M059J (cell line): ENCODE measurements at regions not wholly inside any gene's neighbourhood (a gene's known extent, or its start where the extent isn't known, plus 50 kb on each side); places are given as distances from the start of the nearest gene placed in this dataset.
"Not testable (repeated sequence)": the region's sequence is repeated elsewhere in the genome, so short reads cannot be mapped to it uniquely, and the experiment has no call there.

Source experiments
- DNase-seq: peaks from one replicate; pipeline ENCODE4 v3.0.0-alpha.2; 2012; ENCODE audit warnings: low read depth

DNA sequence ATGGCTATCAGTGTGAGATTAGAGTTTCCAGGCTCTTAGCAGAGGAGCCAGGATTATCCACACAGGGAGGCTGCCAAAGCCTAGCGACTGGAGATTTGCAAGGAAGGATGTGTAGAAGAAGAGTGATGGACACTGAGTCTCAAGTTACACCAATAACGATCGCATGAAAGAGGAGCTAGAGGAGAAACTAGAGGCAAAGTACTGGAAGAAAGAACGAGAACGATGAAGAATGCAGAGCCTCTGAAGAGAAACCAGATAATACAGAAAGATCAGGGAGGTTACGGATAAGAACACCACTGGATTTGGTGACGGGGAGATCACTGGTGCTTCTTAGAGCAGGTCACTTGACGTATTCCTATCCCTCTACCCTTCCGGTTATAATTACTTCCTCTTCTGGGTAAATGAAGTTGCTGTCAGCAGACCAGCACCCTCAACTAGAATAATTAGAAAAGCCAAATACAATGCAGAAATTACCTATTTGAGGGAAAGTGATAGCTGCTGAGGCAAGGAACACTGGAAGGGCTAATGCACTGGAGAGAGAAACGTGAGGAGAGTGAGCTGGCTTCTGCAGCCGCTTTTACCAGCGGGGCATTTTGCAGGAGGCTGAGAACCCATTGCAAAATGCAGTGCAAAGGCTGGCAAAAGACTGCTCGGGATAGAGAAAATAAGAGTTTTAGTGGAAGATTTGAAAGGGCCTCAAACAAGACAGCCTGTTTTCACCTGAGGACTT lies 93.1 kb upstream of the HIF1A start:
- no peak for DNase-seq

DNA sequence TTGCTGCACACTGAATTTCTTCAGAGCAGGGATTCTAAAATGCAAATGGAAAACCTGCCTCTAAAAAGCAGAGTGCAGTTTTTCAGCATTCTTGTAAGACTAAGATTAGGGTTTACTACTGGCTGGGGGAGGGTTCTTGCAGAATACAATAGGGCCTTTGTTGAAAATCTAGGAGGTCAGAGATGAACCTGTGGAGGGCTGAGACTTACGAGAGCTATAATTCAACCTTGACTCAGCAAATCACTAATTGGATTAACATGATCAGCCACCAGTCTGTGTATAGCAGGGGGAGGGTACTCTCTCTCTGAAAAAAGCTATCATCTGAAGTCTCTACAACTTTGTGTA lies 92.6 kb upstream of the HIF1A start:
- DNase-seq = peak; percentile 73

DNA sequence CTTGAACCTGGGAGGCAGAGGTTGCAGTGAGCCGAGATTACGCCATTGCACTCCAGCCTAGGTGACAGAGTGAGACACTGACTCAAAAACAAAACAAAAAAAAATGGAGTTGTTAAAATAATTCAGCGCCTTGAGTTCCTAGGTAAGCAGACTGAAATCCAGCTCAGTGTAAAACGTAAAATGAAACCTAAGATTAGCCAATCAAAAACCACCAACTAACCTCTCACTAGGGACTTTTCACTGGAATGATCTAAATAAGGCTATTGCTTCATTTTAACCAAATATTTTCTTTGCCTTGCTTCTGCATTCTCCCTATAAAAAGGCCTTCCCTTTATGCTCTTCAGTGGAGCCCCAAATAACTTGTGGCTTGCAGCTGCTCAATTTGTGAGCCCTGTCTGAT lies 91.6 kb upstream of the HIF1A start:
- DNase-seq = no peak

DNA sequence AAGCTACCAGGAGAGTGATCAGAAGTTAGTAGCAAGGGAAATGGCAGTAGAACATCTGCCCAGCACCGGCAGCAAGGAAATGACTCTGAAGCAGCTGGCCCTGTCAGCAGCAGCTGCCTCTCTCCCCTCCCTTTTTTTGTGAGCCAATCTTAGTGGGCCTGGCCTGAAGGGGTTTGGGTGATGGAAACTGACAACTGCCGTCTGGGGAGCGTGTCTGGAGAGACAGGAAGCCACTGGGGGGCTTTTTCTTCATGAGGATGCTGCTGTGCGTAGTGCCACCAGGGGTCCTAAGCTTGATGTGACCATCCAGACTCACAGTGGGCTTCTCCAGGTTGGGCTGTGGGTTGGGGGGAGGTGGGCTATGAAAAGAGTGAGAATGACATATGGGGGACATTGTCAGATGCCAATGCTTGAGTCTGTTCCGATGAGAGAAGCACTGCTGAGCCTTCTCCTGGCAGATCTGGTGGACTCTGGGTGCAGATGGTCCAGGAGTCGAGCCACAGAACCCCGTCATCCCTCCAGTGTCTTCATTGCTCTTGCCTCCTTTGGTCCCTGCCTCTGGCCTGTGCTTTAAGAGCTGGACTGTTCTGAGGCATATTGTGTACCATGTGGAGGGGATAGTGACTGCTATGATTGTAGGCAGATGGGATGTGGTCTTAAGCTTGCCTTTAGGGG lies 87.6 kb upstream of the HIF1A start:
- no peak for DNase-seq

DNA sequence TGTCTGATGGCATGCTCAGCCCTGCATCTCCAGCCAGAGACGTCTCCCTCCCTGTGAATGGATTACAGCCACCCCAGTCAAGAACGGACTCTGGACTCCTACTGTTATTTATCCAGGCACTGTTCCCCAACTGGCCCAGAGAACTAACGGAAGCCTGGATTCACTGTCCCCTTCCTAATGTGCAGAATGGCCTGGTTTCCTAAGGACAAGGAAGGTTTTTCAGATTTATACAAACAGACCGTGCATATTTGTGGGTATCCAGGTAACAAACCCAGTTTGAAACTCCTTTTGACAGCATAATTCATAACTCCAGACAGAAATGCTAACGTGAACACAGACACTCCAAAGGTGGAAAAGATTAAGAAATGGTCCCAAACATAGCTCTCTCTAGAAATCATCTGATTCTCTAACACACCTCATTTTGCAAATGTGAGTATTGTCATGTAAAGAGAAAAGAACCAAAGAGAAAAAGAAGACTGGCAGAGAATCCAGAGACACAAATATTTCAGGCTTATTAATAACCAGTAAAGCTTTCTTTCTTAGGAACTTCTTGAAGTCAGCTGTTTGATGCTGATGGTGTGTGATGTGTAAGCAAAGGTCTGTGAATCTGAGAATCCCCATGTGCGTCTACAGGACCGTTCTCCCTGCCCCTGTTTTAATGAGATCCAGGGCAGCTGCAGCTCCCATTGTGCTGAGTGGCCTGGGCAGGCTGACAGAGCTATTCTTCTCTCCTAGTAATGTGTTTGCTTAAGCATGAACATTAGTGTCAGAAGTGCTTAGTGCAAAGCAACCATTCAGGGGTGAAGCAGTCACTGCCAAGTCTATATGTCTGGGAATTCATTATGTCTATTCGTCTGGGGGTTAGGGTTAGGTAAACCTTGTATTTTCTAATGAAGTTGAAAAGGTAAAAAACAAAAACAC lies 86.8 kb upstream of the HIF1A start:
- DNase-seq = peak; percentile 47

DNA sequence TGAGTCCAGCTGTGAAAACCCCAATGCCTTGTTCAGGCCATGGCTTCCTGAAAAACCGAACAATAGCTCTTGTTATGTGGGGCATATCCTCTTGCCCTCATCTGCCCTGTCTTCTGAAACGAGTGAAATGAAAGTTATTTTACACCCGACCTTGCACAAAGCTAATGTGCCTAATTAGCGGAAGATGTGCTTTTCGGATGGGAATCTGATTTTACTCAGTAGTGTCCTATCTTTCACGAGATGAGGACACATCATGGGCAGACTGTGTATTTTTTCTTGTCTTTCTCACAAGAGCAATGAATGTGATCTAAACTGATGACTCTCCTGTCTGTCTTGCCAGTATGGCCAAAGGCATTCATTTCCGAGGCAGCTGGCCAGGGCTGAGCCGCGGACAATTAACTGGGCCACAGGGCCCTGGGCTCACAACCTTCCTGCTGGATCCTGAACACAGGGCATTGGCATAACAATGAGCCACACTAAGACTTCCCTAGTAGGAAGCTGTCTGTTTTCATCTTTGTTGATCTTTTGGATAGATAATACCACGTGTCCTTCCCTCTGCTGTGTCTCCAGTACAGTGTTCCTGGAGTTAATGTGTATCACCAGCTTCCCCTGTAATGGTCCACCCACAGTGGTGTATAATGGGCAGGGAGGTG lies 86.0 kb upstream of the HIF1A start:
- peak; percentile 93 for DNase-seq

DNA sequence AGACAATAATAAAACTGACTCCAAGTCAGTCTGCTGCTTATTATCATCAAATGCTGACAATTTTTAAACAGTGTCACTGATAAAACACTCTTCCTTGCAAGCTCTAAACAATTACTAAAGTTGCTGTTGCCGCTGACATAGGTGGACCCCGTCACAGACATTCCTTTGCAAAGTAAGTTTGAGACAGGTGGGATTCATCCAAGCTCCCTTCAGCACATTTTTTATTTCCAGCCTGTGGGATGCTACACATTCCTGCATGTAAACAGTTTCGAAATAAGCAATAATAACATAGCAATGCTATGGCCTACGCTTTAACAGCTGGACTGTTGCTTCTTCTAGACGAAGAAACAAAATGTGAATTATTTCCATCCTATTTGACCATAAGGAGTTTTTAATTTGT lies 85.4 kb upstream of the HIF1A start:
- no peak for DNase-seq

DNA sequence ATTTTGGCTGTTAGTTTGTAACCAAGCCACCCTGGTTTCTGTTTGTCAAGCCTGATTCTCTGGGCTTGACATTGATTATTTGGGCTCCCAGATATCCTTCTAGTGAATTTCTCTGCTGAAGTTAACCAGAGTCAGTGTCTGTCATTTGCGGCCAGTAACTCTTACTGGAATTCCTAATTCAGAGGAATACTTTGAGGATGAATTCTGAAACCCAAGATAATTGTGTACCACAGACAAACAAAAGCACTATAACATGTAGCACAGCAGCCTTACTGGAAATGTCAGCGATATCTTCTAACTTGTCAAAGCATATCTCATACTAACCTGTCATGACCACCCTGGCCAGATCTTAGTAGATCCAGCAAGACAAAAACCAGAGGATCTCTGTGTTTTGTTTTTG lies 84.4 kb upstream of the HIF1A start:
- DNase-seq = no peak

DNA sequence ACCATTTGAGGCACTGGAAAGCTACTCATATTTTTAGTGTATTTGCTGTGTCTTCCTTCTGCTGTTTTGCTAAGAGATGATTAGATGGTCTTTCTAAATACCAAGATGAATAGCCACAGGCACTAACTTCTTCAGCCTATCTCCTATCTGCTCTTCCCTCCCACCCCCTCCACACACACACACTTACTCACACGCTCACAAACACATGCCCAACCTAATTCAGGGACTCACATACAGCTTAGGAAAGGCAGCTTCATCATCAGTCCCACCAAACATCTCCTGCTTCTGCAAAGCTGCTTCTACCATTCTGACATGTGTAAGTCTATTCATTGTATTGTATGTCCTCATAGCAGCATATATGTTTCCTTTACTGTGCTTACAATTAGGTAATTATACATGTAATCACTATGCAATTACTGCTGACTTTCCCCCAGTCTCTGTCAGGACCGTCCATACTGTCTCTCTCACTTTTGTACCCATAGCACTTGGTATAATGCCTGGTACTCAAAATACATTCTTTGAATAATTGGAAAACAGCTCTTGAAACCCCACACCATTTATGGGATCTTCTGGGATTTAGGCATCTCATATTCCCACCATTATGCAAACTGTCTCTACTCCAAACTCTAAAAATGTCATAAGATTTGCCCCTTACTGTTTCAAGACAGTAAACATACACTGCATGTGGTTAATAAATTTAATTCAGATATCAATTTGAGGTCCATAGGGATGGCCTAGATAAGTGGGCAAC lies 83.3 kb upstream of the HIF1A start:
- no peak for DNase-seq

DNA sequence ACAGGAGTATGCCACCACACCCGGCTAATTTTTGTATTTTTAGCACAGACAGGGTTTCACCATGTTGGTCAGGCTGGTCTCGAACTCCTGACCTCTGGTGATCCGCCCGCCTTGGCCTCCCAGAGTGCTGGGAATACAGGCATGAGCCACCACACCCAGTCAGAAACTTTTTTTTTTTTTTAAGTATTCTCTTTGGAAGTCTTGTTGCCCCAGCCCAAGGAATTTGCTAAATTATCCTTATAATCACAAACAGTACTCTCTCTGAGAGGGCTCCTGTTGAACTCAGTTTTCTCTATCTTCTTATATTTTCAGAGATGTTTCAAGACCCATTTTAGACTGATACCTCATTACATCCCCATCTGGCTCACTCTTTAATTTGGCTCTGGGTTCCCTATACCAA lies 82.3 kb upstream of the HIF1A start:
- not testable (repeated sequence) for DNase-seq

DNA sequence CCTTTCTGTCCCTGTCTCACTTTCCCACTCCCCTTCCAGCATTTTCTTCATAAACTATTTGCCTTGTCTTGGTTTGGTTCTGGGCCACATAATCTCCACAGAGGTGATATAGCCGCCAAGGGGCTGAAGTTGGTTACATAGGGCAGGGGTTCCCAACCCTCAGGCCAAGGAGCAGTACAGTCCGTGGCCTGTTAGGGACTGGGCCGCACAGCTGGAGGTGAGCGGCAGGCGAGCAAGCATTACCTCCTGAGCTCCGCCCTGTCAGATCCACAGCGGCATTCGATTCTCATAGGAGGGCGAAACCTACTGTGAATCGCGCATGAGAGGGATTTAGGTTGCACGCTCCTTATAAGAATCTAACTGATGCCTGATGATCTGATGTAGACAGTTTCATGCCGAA lies 80.6 kb upstream of the HIF1A start:
- no peak for DNase-seq

DNA sequence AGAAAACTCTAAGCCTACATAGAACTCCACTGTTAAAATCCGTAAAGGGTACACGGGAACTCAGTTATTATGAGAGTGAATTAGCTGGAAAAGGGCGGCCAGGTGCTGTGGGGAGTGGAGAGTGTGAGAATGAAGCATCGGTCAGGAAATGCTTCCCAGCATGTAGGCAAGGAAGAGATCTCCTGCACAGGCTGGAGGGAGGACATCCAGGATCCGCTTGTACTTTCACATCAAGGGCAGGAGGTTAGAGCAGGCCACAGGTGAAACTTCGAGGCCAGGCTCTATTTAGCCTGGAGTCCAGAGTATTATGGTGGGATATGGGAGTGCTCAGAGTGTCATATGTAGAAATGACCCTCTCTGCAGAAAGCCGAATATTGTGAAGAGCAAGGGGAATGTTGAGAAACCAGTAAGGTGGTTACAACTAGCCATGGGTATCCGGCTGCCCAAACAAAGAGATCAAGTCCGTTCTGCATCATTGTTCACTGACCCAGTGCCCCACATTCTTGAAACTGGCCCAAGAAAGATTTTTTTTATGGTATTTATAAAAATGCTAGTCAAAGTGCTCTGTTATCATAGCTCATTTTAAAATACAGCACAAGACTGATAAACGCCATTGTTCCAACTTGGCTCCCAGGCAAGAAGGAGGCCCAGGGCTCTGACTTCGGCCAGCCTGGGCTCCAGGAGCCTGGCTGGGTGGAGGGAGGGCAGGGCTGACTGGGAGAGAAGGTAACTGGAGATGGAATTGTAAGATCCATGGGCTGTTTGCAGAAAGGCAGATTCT lies 79.4 kb upstream of the HIF1A start:
- DNase-seq = peak; percentile 75

DNA sequence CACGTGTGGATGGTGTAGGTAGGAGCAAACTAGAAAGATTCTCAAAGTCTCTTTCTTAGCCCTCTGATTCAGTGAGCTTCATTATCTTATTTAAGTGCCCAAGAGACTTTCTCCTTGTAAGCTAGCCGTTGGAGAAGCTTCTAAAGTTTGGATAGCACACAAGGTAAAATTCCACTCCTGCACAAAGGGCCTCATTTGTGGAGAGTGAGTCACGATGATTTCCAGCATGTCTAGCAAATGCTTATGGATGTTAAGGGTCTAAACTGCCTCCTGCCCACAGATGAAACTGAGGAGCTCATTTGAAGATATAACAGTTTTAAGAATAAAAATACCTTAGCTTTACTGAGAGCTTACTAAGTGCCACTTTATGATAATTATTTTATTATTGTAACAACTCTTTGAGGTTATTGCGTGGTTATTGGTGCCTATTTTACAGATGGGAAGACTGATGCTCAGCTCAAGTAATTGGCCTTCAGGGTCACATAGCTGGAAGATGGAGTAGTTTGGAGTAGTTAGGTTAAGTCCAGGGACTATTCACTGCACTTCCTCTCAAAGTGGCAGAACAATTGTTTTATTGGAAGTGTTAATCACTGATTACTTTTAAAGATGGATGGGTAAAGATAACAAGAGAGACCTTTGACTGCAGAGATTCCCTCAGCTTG lies 78.7 kb upstream of the HIF1A start:
- peak; percentile 90 for DNase-seq

DNA sequence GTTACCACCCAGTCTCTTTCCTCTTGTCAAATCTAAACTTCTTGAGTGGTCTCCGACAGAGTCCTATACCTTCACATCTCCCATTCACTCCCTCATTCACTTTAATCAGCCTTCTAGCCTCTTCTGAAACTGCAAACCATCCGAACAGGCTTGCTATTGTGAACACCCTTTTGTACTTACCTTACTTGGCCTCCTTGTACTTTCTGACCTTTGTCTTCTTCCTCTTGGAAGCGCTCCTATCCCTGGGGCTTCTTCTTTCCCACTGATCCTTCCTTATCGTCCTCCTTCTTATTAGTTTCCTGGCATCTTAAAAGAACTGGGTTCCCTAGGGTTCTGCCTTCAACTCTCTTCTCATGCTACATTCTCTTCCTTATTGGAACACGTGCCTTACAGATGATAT lies 76.9 kb upstream of the HIF1A start:
- no peak for DNase-seq

DNA sequence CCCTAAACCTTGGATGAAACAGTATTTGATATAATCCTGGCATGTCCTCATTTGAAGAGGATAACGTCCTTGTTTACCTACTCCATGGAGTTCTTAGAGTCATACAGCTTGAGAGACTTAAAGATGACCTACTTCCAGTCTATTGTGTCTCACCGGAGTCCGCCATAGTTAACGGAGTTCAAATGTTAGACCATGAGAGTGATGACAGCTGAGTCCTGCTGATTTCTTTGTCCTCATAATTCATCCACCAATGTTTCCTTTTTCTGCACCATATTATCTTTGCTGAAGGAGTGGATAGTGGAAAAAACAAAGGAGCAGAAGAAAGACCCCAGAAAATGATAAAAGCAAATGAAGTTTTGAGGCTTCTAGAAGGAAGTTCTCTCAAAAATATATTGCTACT lies 75.8 kb upstream of the HIF1A start:
- DNase-seq = no peak

DNA sequence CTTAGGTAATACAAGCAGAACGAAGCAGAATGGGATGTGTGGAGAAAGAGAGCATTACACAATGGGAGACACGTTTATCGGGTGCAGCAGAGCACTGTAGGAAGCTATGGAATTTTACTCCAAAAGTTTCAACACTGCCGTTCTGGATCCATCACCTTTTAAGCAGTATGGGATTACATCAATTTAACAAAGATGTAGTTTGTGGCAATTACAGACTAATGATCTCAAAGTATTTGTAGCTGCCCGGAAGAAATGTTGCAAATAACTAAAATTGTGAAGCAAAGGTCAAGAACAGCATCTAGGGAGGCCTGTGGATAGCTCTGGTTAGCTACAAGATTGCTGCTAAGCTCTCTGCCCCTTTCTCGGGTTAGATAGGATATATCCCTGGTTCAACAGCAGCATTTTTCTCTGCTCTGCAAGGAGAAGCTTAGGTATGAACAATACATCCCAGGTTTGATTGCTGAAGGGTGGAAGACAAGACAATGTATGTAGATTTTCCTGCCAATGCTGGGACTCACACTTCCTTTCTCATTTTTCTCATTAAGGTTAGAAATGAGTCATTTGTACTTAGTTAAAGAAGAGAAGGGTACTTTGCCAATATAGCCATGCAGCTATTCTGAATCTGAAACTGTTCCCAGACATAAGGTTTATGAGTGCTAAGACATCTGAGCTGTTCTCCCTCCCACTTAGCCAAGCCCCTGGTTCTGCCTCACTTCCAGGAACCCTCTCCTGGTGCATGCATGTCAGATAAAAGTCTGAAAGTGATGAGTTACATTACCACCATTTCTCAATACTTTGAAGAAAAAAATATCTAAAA lies 75.0 kb upstream of the HIF1A start:
- DNase-seq = peak; percentile 84

DNA sequence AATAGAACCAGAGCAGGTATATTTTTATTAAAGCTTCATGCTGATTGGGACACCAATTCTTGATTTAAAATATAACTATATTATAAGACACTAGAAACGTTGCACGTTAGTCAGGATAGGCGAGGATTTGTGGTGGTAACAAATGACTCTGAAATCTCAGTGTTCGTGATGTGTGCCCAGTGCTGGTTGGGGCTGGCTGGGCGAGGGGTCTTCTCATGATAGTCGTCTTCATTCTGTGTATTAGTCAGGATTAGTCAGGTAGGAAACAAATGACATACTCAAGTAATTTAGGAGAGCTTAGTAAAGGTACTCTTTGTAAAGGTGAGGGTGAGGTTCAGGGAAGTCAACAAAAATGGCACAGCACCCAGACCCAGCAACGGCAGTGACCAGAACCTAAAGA lies 73.9 kb upstream of the HIF1A start:
- DNase-seq = no peak

DNA sequence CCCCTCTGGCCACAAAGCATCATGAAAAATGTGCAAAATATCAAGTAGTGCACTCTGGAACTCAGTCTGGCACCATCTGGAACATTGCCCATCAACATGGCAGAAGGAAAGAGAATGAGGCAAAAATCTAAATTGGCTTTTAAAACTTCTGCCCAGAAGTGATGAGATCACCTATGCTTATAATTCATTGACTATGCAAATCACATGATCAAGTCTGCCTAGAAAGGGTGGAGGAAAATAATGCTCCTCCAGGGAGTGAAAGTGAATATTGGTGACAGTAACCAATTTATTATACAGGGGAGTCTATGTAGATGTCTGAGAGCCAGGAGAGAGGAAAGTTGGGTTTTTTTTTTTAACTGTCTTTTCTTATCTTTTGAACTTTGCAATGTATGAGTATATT lies 73.3 kb upstream of the HIF1A start:
- DNase-seq = no peak

DNA sequence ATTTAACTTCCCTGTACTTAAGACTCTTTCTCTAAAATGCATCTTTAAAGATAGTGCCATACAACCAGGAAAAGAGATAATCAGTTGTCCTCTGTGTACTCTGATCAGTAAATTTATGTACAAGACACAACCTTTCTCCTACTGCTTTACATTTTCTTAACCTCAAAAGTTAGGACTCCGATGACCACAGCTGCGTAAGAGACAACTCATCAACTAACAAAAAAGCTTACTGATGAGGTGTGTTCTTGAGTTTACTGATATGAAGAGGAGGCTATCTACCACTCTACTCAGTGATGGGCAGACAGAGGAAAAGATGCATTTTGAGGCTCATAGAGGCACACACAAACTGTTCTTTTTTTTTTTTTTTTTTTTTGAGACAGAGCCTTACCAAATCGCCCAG lies 71.4 kb upstream of the HIF1A start:
- no peak for DNase-seq
